CD14-positive monocyte (primary cell): ENCODE measurements at regions not wholly inside any gene's neighbourhood (a gene's known extent, or its start where the extent isn't known, plus 50 kb on each side); places are given as distances from the start of the nearest gene placed in this dataset.

Experiments used
- DNase-seq, 3 donors: peaks; one replicate each; pipeline ENCODE4 v3.0.0-alpha.2; 2011 to 2022
- H2AFZ ChIP-seq: 2 replicates; pipeline ENCODE4 v1.6.0; 2012; ENCODE audit warnings: mild to moderate bottlenecking, low read depth, low read length, inconsistent platforms; ENCODE audit not compliant: insufficient read depth, poor library complexity, severe bottlenecking
- H3K27ac ChIP-seq, 2 donors: 1 replicate in 1 of 2; 2 replicates in 1 of 2; pipeline ENCODE4 v1.5.1; 2012 to 2013; ENCODE audit warnings: low read length in 2 of 2, control low read depth in 1 of 2, inconsistent platforms in 1 of 2, low read depth in 1 of 2, mild to moderate bottlenecking in 1 of 2
- H3K27me3 ChIP-seq, 2 donors: one replicate each; pipeline versions ENCODE4 v1.6.0 to v1.6.1; 2011 to 2013; ENCODE audit warnings: low read length in 2 of 2; ENCODE audit not compliant: control insufficient read depth in 2 of 2, insufficient read depth in 2 of 2
- H3K36me3 ChIP-seq, 2 donors: replicated peaks in 1 of 2; 1 replicate in 1 of 2; 2 replicates in 1 of 2; pipeline versions ENCODE4 v1.5.1 to v1.6.1; 2012 to 2013; ENCODE audit warnings: low read length in 2 of 2, control low read depth in 1 of 2, inconsistent platforms in 1 of 2, mild to moderate bottlenecking in 1 of 2; ENCODE audit not compliant: insufficient read depth in 2 of 2, control insufficient read depth in 1 of 2
- H3K4me1 ChIP-seq, 2 donors: 1 replicate in 1 of 2; 2 replicates in 1 of 2; pipeline versions ENCODE4 v1.5.1 to v1.6.1; 2012 to 2013; ENCODE audit warnings: low read length in 2 of 2, control low read depth in 1 of 2, inconsistent platforms in 1 of 2, mild to moderate bottlenecking in 1 of 2, moderate library complexity in 1 of 2; ENCODE audit not compliant: insufficient read depth in 2 of 2, control insufficient read depth in 1 of 2
- H3K4me2 ChIP-seq: replicated peaks from 2 replicates; pipeline ENCODE3; 2012; ENCODE audit warnings: low read length, moderate library complexity, mild to moderate bottlenecking; ENCODE audit not compliant: poor library complexity, severe bottlenecking; ENCODE audit errors: extremely low read depth
- H3K4me3 ChIP-seq, 3 experiments: fragments of 200-600 bp in 1 of 3; sonication (generic) in 1 of 3; replicated peaks in 1 of 3; 1 replicate in 2 of 3; 2 replicates in 1 of 3; pipeline ENCODE4 v1.5.1; 2011 to 2013; ENCODE audit warnings: low read length in 3 of 3, mild to moderate bottlenecking in 3 of 3, control low read depth in 2 of 3, low read depth in 2 of 3, inconsistent platforms in 1 of 3, moderate library complexity in 1 of 3
- H3K79me2 ChIP-seq: 2 replicates; pipeline ENCODE4 v1.6.0; 2012; ENCODE audit warnings: mild to moderate bottlenecking, control low read depth, inconsistent platforms, low read length, moderate library complexity; ENCODE audit not compliant: insufficient read depth
- H3K9ac ChIP-seq: 2 replicates; pipeline ENCODE4 v1.6.0; 2017; ENCODE audit warnings: low read length, mild to moderate bottlenecking; ENCODE audit not compliant: insufficient read depth, poor library complexity, severe bottlenecking
- H3K9me3 ChIP-seq, 2 donors: replicated peaks in 1 of 2; 1 replicate in 1 of 2; 2 replicates in 1 of 2; pipeline versions ENCODE4 v1.5.1 to v1.6.1; 2012 to 2013; ENCODE audit warnings: low read length in 2 of 2, control low read depth in 1 of 2; ENCODE audit not compliant: control insufficient read depth in 1 of 2, insufficient read depth in 1 of 2
- H4K20me1 ChIP-seq: 2 replicates; pipeline ENCODE4 v1.6.0; 2012; ENCODE audit warnings: mild to moderate bottlenecking, low read length, control low read depth, moderate library complexity; ENCODE audit not compliant: insufficient read depth
- H3K27ac Mint-ChIP-seq, 7 donors: one replicate each; pipeline ENCODE4 v1.8.0; 2020; ENCODE audit warnings: mild to moderate bottlenecking in 7 of 7, mixed read lengths in 7 of 7, moderate library complexity in 6 of 7, inconsistent platforms in 2 of 7
- H3K27me3 Mint-ChIP-seq, 3 donors: one replicate each; pipeline ENCODE4 v1.8.0; 2021 to 2022; ENCODE audit warnings: low read depth in 3 of 3, mild to moderate bottlenecking in 3 of 3, mixed read lengths in 3 of 3, moderate library complexity in 3 of 3, inconsistent platforms in 1 of 3
- H3K36me3 Mint-ChIP-seq, 2 donors: one replicate each; pipeline ENCODE4 v1.8.0; 2020; ENCODE audit warnings: mixed read lengths in 2 of 2, inconsistent platforms in 1 of 2, mild to moderate bottlenecking in 1 of 2
- H3K4me1 Mint-ChIP-seq: one replicate; pipeline ENCODE4 v1.8.0; 2020; ENCODE audit warnings: mild to moderate bottlenecking, mixed read lengths
- H3K4me3 Mint-ChIP-seq, 2 donors: one replicate each; pipeline ENCODE4 v1.8.0; 2020; ENCODE audit warnings: mild to moderate bottlenecking in 2 of 2, mixed read lengths in 2 of 2, moderate library complexity in 1 of 2
- H3K9me3 Mint-ChIP-seq, 7 donors: one replicate each; pipeline ENCODE4 v1.8.0; 2020 to 2022; ENCODE audit warnings: mixed read lengths in 7 of 7, mild to moderate bottlenecking in 6 of 7, moderate library complexity in 6 of 7, inconsistent platforms in 2 of 7
- WGBS: methylation state at CpG from one replicate; pipeline ENCODE4 v1.1.5; 2013; ENCODE audit warnings: missing lambda C conversion rate; ENCODE audit not compliant: insufficient coverage; 5-methylcytosine and 5-hydroxymethylcytosine counted together
- intact Hi-C, 2 donors: fragments of 100-400 bp; cut with micrococcal nuclease; formaldehyde crosslinking; loops; one replicate each; pipeline versions ENCODE4 v1.15.0 to v1.15.1; 2023
- TF ChIP-seq, protein P1 (sequence below): fragments of 200-600 bp; IDR thresholded peaks from one replicate; pipeline ENCODE4 v1.8.0; 2022; ENCODE audit warnings: antibody characterized with exemption, mild to moderate bottlenecking

DNA sequence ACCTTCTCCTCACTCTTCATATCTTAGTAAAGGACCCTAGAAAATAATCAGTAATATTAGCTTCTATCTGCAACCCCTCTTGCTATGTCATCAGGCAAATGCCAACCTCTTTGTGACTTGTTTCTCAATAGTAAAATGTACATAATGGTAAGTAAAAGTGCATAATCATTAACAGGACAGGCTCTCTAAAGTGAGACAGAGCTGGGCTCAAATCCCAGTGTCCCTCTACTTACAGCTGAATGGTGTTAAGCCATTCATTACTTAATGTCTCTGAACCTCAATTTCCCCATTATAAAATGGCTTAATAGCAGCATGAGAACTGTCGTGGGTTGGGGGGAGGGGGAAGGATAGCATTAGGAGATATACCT is 62.6 kb upstream of the ATP11B start:
- Histone ChIP-seq H2AFZ (no peak overlapping the region), H3K4me2 (no peak overlapping the region), H3K9me3 (no peaks in the 10 kb centered on the region), H3K4me3 (no peak overlapping the region), H3K27ac (no peak overlapping the region), H3K79me2 (no peaks in the 10 kb centered on the region), H3K36me3 (no peaks in the 10 kb centered on the region), H3K4me1 (no peaks in the 10 kb centered on the region), H3K27me3 (no peaks in the 10 kb centered on the region), H3K9ac (no peak overlapping the region), H4K20me1 (no peaks in the 10 kb centered on the region)
- peaks cover 7% of the 10 kb centered on the region for H3K4me1 Mint-ChIP-seq
- peaks cover 0 to 2% (median 0%) of the 10 kb centered on the region in 7 donors for H3K9me3 Mint-ChIP-seq
- peaks cover 2 to 4% (median 4%) of the 10 kb centered on the region in 3 donors for H3K27me3 Mint-ChIP-seq
- WGBS, result no CpG with 5 or more reads among the region's 1 CpG
- no peak overlapping the region for H3K4me3 Mint-ChIP-seq
- TF ChIP-seq, protein P1, sequence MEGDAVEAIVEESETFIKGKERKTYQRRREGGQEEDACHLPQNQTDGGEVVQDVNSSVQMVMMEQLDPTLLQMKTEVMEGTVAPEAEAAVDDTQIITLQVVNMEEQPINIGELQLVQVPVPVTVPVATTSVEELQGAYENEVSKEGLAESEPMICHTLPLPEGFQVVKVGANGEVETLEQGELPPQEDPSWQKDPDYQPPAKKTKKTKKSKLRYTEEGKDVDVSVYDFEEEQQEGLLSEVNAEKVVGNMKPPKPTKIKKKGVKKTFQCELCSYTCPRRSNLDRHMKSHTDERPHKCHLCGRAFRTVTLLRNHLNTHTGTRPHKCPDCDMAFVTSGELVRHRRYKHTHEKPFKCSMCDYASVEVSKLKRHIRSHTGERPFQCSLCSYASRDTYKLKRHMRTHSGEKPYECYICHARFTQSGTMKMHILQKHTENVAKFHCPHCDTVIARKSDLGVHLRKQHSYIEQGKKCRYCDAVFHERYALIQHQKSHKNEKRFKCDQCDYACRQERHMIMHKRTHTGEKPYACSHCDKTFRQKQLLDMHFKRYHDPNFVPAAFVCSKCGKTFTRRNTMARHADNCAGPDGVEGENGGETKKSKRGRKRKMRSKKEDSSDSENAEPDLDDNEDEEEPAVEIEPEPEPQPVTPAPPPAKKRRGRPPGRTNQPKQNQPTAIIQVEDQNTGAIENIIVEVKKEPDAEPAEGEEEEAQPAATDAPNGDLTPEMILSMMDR, result no peak
- H3K36me3 Mint-ChIP-seq, result no peaks in the 10 kb centered on the region
- intact Hi-C loops, result no loop called here
- no peak overlapping the region for H3K27ac Mint-ChIP-seq
- no peak for DNase-seq

DNA sequence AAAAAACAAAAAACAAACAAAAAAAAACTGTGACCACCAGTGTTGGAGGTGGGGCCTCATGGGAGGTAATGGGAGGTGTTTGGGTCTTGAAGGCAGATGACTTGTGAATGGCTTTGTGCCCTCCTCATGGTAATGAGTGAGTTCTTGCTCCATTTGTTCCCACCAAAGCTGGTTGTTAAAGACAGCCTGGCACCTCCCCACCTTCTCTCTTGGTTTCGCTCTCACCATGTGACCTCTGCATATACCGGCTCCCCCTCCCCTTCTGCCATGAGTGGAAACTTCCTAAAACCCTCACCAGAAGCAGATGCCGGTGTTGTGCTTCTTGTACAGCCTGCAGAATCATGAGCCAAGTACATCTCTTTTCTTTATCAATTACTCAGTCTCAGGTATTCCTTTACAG is 61.5 kb upstream of the ATP11B start:
- no peaks in the 10 kb centered on the region for H3K36me3 Mint-ChIP-seq
- Histone ChIP-seq H3K4me2 (no peak overlapping the region), H3K27ac (no peak overlapping the region), H3K9me3 (no peaks in the 10 kb centered on the region), H3K79me2 (no peaks in the 10 kb centered on the region), H3K36me3 (no peaks in the 10 kb centered on the region), H3K9ac (no peak overlapping the region), H3K27me3 (no peaks in the 10 kb centered on the region), H3K4me1 (no peaks in the 10 kb centered on the region), H3K4me3 (no peak overlapping the region), H2AFZ (no peak overlapping the region), H4K20me1 (no peaks in the 10 kb centered on the region)
- no peak for DNase-seq
- H3K27me3 Mint-ChIP-seq, result peaks cover 1 to 4% (median 2%) of the 10 kb centered on the region in 3 donors
- H3K27ac Mint-ChIP-seq, result no peak overlapping the region
- H3K4me3 Mint-ChIP-seq, result no peak overlapping the region
- H3K9me3 Mint-ChIP-seq, result peaks cover 0 to 2% (median 0%) of the 10 kb centered on the region in 7 donors
- 100% methylated on average over 3 of the region's 3 CpGs for WGBS
- H3K4me1 Mint-ChIP-seq, result peaks cover 7% of the 10 kb centered on the region
- TF ChIP-seq, protein P1, result no peak
- intact Hi-C loops, result no loop called here
